DOHH2 (cell line): ENCODE measurements at regions not wholly inside any gene's neighbourhood (a gene's known extent, or its start where the extent isn't known, plus 50 kb on each side); places are given as distances from the start of the nearest gene placed in this dataset.

ENCODE experiments used
- H3F3A ChIP-seq: fragments of 200-600 bp; sonication (generic), shearing (Covaris generic); 2 replicates; pipeline ENCODE4 v1.6.0; 2016; ENCODE audit warnings: antibody characterized with exemption, mild to moderate bottlenecking; ENCODE audit not compliant: control insufficient read depth, insufficient read depth
- H3K27ac ChIP-seq: fragments of 200-600 bp; sonication (generic); 2 replicates; pipeline ENCODE4 v1.5.1; 2014; ENCODE audit warnings: low read depth, mild to moderate bottlenecking, low read length, moderate library complexity
- H3K27me3 ChIP-seq: fragments of 200-600 bp; sonication (generic); 2 replicates; pipeline ENCODE4 v1.6.1; 2014; ENCODE audit warnings: mild to moderate bottlenecking, low read length, mixed read lengths; ENCODE audit not compliant: control insufficient read depth
- H3K36me3 ChIP-seq: fragments of 200-600 bp; sonication (generic); 2 replicates; pipeline ENCODE4 v1.6.1; 2014; ENCODE audit warnings: mild to moderate bottlenecking, low read length, moderate library complexity, mixed read lengths; ENCODE audit not compliant: control insufficient read depth
- H3K4me1 ChIP-seq: fragments of 200-600 bp; sonication (generic); 2 replicates; pipeline ENCODE4 v1.6.1; 2014; ENCODE audit warnings: mild to moderate bottlenecking, low read length, mixed read lengths; ENCODE audit not compliant: control insufficient read depth
- H3K4me2 ChIP-seq: fragments of 200-600 bp; sonication (generic); 2 replicates; pipeline ENCODE4 v1.6.0; 2014; ENCODE audit warnings: mild to moderate bottlenecking, low read length, moderate library complexity
- H3K4me3 ChIP-seq: fragments of 200-600 bp; sonication (generic); 2 replicates; pipeline ENCODE4 v1.5.1; 2014; ENCODE audit warnings: mild to moderate bottlenecking, low read length, mixed read lengths
- H3K79me2 ChIP-seq: fragments of 200-600 bp; sonication (generic); 2 replicates; pipeline ENCODE4 v1.6.1; 2014; ENCODE audit warnings: mild to moderate bottlenecking, low read length, mixed read lengths; ENCODE audit not compliant: control insufficient read depth
- H3K9me2 ChIP-seq: fragments of 200-600 bp; sonication (generic); replicated peaks from 2 replicates; pipeline ENCODE4 v1.6.1; 2014; ENCODE audit warnings: mild to moderate bottlenecking, low read length, mixed read lengths; ENCODE audit not compliant: control insufficient read depth
- H3K9me3 ChIP-seq: fragments of 200-600 bp; sonication (generic); 2 replicates; pipeline ENCODE4 v1.6.1; 2014; ENCODE audit warnings: antibody characterized with exemption, low read length, mixed read lengths; ENCODE audit not compliant: control insufficient read depth, insufficient read depth
- H4K20me1 ChIP-seq: fragments of 200-600 bp; sonication (generic); 2 replicates; pipeline ENCODE4 v1.6.0; 2014; ENCODE audit warnings: low read depth, mild to moderate bottlenecking, antibody characterized with exemption, low read length, moderate library complexity; ENCODE audit not compliant: control insufficient read depth, insufficient read depth
- EZH2phosphoT487 ChIP-seq: fragments of 200-600 bp; sonication (generic); IDR thresholded peaks from 2 replicates; pipeline ENCODE4 v1.6.1; 2017; ENCODE audit warnings: borderline replicate concordance, mild to moderate bottlenecking, antibody characterized with exemption, low read length, moderate library complexity, mixed read lengths
- TF ChIP-seq, protein P1 (sequence below): fragments of 200-600 bp; sonication (generic); IDR thresholded peaks from one replicate; pipeline ENCODE4 v1.5.1; 2014; ENCODE audit warnings: antibody characterized with exemption, mild to moderate bottlenecking, low read depth, low read length; ENCODE audit not compliant: poor library complexity, severe bottlenecking

DNA sequence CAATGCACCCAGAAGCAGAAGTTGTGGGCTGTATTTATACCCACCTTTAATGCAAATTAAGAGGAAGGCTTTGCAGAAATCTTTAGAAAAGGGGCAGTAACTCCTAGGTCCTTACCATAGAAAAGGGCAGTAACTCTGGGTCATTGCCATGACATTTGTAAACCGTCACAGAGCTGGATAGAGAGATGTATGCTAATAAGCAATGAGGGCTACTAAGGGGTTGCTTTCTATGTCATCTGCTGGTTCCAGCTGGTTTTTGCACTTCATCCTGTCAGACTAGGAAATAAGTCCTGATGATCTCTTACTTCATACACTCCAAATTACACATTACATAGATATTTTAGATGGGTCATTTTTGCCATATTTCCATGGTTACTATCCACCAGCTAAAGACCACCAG, 299.1 kb upstream of the TYRP1 start:
- Histone ChIP-seq H3K79me2 (no peaks in the 10 kb centered on the region), H3K4me2 (no peak overlapping the region), H3K36me3 (no peaks in the 10 kb centered on the region), H4K20me1 (no peaks in the 10 kb centered on the region), H3K9me3 (no peaks in the 10 kb centered on the region), H3K4me1 (no peaks in the 10 kb centered on the region), H3K27me3 (no peaks in the 10 kb centered on the region), H3K27ac (no peak overlapping the region), H3K4me3 (no peak overlapping the region), H3K9me2 (no peaks in the 10 kb centered on the region; the same call in 1 of the 2 replicates), H3F3A (no peaks in the 10 kb centered on the region)
- TF ChIP-seq, protein P1, sequence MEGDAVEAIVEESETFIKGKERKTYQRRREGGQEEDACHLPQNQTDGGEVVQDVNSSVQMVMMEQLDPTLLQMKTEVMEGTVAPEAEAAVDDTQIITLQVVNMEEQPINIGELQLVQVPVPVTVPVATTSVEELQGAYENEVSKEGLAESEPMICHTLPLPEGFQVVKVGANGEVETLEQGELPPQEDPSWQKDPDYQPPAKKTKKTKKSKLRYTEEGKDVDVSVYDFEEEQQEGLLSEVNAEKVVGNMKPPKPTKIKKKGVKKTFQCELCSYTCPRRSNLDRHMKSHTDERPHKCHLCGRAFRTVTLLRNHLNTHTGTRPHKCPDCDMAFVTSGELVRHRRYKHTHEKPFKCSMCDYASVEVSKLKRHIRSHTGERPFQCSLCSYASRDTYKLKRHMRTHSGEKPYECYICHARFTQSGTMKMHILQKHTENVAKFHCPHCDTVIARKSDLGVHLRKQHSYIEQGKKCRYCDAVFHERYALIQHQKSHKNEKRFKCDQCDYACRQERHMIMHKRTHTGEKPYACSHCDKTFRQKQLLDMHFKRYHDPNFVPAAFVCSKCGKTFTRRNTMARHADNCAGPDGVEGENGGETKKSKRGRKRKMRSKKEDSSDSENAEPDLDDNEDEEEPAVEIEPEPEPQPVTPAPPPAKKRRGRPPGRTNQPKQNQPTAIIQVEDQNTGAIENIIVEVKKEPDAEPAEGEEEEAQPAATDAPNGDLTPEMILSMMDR: no peak
- no peak for TF ChIP-seq EZH2phosphoT487

DNA sequence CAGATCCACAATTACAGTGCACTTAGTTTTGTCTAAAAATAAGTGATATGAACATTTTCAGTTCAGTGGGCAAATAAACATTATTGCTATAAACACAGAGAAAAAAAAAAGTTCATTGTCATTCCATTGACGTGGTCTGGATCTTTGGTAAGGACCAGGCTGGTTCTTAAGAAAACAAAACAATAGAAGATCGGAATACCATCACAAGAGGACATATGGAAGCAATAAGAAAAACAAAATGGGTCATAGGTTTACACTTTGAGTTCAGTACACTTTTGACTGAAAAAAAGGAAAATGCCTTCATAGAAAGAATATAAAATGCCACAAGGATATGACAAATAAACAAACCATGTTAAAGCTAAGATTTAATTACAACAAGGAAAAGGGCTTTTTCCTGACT, 289.5 kb upstream of the TYRP1 start:
- H3K36me3 ChIP-seq: no peaks in the 10 kb centered on the region
- H3K4me3 ChIP-seq: no peak overlapping the region
- H4K20me1 ChIP-seq: no peaks in the 10 kb centered on the region
- no peaks in the 10 kb centered on the region for H3K27me3 ChIP-seq
- H3K27ac ChIP-seq: no peak overlapping the region
- no peaks in the 10 kb centered on the region for H3F3A ChIP-seq
- no peaks in the 10 kb centered on the region for H3K4me1 ChIP-seq
- no peaks in the 10 kb centered on the region for H3K79me2 ChIP-seq
- no peak overlapping the region for H3K4me2 ChIP-seq
- TF ChIP-seq, protein P1: no peak
- TF ChIP-seq EZH2phosphoT487: no peak
- no peaks in the 10 kb centered on the region for H3K9me3 ChIP-seq
- H3K9me2 ChIP-seq: no peaks in the 10 kb centered on the region

DNA sequence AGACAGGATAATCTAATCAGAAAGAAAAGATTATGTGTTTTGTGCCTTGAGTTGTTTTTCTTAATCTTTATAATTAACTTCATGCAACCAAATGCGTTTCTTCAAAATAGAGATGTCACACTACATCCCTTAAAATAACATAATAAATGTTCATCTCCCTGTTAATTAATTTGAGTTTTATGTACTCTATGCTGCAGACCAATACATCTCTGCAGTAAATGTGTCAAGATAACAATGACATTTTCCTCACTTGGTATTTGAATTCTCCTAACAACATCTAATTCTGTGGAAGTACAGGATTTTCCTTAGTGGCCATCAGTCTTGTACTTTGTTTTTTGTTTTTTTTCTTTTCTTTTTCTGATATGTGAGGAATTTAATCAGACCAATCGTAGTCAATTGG, 279.2 kb upstream of the TYRP1 start:
- no peak overlapping the region for H3K27ac ChIP-seq
- no peak overlapping the region for H3K4me3 ChIP-seq
- no peaks in the 10 kb centered on the region for H3K9me2 ChIP-seq
- no peaks in the 10 kb centered on the region for H3K36me3 ChIP-seq
- H3K4me1 ChIP-seq: no peaks in the 10 kb centered on the region
- no peaks in the 10 kb centered on the region for H4K20me1 ChIP-seq
- no peak overlapping the region for H3K4me2 ChIP-seq
- H3K27me3 ChIP-seq: no peaks in the 10 kb centered on the region
- no peaks in the 10 kb centered on the region for H3K79me2 ChIP-seq
- no peaks in the 10 kb centered on the region for H3F3A ChIP-seq
- TF ChIP-seq, protein P1: no peak
- no peak for TF ChIP-seq EZH2phosphoT487
- H3K9me3 ChIP-seq: no peaks in the 10 kb centered on the region; the same call in 1 of the 2 replicates

DNA sequence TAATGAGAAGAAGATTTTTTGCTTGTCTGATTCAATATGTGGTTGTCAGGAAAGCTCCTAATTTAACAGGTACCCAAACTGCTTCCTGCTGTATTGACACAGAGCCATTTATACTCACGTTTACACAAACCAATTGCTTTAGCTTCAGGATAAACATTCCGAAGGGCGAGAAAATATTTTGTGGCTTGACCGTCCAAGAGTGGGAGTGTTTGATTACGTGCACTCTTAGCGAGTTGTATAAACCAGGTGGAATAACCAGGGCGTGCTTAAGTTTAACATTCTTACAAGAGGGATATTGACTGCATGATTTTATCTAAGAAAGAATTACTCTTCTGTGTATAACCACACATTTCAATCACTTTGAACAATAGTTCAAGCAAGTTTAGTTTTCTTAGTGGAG, 278.7 kb upstream of the TYRP1 start:
- Histone ChIP-seq H4K20me1 (no peaks in the 10 kb centered on the region), H3K27ac (no peak overlapping the region), H3K36me3 (no peaks in the 10 kb centered on the region), H3K27me3 (no peaks in the 10 kb centered on the region), H3K9me3 (no peaks in the 10 kb centered on the region; the same call in 1 of the 2 replicates), H3K9me2 (no peaks in the 10 kb centered on the region), H3K4me2 (no peak overlapping the region), H3K4me3 (no peak overlapping the region), H3K79me2 (no peaks in the 10 kb centered on the region), H3F3A (no peaks in the 10 kb centered on the region), H3K4me1 (no peaks in the 10 kb centered on the region)
- TF ChIP-seq EZH2phosphoT487: no peak
